ENCODE measurements at regions not wholly inside any gene's neighbourhood (a gene's known extent, or its start where the extent isn't known, plus 50 kb on each side); places are given as distances from the start of the nearest gene placed in this dataset.
A peak's percentile ranks its signal among the peaks of the same experiment; 100 is the strongest.

DNA sequence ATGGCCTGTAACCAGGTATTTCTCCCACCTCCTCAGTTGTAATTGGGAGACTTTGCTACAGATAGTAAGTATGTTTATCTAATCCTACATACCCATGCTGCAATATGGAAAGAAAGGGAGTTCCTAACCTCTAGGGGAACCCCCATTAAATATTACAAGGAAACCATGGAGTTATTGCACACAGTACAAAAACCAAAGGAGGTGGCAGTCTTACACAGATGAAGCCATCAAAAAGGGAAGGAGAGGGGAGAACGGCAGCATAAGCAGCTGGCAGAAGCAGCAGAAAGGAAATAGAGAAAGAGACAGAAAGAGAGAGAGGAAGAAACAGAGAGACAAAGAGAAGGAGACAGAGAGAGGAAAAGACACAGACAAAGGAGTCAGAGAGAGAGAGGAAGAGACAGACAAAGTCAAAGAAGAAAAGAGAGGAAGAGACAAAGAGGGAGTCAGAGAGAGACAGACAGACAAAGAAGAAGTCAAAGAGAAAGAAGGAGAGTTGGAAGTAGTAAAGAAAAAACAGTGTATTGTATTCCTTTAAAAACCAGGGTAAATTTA, 142.9 kb downstream of the FASLG start:
- no peak for DNase-seq (ENCODE audit: low spot score)

DNA sequence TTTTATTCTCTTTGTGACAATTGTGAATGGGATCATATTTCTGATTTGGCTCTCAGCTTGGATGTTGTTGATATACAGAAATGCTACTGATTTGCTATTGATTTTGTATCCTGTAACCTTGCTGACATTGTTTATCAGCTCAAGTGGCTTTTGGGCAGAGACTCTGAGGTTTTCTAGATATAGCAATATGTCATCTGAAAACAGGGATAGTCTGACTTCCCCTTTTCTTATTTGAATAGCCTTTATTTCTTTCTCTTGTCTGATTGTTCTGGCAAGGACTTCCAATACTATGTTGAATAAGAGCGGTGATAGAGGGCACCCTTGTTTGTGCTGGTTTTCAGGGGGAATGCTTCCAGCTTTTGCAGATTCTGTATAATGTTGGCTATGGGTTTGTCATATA, 150.8 kb downstream of the FASLG start:
- no peak for DNase-seq (ENCODE audit: low spot score)

DNA sequence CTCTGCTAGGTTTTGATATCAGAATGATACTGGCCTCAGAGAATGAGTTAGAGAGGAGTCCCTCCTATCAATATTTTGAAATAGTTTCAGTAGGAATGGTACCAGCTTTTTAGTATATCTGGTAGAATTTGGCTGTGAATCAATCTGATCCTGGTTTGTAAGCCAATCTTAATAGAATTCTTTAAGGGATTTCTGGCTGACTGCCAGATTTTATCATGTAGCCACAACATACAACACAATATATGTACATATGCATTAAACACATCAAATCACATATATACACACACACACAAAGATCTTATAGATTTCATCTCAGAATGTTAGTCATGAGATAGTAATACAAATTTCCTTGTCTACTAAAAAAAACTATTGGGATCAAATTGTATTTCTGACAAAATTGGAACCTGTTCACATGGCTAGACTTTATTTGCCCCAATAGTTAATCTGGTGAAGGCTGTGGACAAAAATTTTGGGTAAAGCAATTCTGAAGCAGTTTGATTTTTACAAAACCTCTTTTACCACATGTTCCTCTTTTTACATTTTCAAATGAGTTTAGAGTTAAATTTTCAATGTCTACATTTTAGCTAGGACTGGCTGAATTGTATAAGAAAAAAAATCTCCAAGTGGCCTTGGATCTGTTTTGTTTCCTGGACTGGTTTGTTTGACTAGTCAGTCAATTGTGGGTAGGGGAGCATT, 151.7 kb downstream of the FASLG start:
- DNase-seq (ENCODE audit: low spot score) = no peak

DNA sequence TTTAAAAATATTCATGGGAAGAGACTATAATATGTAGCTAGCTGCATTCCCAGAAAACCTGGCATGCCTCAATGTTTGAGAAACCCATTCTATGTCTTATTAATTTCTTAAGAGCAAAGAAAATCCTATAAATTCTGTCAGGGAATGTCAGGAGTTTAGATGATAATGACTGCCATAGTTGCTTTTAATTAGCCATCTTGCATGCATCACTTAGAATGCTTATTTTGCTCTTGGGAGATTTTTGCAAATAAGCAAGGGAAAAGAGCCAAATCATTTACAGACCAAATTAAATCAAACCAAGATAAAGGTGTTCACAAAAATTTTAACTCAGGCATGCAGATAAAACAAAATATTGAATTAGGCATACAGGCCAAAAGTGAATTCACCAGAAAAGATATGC, 152.8 kb downstream of the FASLG start:
- no peak for DNase-seq (ENCODE audit: low spot score)

DNA sequence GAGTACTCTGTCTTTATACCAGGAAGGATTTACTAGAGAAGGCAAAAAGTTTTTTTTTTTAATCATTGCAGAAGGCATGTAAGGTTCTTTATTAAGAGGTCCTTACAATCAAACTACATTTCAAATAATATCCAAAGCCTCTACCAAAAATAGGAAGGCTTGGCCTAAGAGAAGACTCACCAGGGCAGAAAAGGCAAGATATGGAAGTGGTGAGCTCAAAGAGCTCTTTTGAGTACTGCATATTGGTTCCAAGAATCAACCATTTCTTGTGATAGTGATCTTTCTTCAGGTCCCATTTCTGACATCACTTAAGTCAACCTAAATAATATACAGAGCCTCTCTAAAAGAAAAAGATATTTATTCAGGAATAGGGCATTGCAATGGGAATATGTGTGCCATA, 153.2 kb downstream of the FASLG start:
- DNase-seq (ENCODE audit: low spot score) = no peak

DNA sequence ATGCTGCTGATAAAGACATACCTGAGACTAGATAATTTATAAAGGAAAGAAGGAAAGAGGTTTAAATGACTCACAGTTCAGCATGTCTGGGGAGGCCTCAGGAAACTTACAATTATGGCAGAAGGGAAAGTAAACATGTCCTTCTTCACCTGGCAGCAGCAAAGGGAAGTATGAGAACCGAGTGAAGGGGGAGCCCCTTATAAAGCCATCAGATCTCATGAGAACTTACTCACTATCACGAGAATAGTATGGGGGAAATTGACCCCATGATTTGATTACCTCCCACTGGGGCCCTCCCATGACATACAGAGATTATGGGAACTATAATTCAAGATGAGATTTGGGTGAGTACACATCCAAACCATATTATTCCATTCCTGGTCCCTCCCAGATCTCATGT, 154.4 kb downstream of the FASLG start:
- no peak for DNase-seq (ENCODE audit: low spot score)

DNA sequence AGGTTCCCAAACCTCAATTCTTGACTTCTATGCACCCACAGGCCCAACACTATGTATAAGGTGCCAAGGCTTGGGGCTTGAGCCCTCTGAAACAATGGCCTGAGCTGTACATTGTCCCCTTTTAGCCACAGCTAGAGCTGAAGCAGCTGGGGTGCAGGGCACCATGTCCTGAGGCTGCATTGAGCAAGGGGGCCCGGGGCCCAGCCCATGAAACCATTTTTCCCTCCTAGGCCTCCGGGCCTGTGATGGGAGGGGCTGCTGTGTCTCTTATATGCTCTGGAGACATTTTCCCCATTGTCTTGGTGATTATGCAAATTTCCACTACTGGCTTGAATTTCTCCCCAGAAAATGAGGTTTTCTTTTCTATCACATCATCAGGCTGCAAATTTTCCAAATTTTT, 155.5 kb downstream of the FASLG start:
- no peak for DNase-seq (ENCODE audit: low spot score)

DNA sequence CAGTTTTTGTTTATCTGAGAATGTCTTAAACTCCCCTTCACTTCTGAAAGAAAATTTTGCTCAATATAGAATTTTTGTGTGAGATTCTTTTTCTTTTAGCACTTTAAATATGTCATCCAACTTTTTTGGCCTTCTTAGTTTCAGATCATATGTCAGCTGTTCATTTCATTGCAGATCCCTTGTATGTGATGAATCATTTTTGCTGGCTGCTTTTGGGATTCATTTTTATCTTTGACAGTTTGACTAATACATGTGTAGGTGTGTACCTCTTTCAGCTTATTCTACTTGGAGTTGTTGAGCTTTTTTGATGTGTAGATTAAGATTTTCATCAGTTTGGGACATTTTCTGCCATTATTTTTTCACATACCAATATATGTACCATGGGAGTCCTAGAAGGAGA, 156.8 kb downstream of the FASLG start:
- DNase-seq (ENCODE audit: low spot score) = no peak

DNA sequence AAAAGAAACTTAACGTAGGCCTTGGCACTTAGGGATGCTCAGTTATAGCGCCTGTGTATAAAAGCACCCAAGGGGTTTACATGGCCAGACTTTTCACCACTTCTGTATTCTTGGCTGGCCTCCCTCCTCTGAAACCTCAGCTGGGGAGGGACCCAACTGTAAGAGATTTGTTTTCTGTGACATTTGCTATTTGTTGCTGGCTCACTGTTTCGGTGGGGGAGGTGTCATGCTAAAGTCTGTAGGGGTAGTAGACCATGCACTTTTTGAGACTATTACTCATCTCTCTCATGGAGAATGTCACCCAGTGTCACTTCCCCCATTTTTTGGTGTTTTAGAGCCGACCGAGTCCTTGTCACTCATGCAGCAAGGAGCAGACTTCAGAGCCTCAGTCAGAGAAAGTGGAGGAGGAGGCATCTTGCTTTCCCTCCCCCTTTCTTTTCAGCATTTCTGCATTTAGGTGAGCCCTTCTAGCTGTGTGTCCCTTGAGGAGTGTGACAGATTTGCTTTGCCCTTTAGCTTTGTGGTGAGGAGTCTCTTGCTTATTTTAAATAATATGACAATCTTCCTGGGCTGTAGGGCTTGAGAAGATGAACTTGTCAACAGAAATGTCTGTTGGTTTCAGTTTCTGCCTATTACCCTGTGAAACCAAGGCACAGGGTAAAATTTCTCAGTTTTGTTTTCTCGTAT, 160.1 kb downstream of the FASLG start:
- no peak for DNase-seq (ENCODE audit: low spot score)

DNA sequence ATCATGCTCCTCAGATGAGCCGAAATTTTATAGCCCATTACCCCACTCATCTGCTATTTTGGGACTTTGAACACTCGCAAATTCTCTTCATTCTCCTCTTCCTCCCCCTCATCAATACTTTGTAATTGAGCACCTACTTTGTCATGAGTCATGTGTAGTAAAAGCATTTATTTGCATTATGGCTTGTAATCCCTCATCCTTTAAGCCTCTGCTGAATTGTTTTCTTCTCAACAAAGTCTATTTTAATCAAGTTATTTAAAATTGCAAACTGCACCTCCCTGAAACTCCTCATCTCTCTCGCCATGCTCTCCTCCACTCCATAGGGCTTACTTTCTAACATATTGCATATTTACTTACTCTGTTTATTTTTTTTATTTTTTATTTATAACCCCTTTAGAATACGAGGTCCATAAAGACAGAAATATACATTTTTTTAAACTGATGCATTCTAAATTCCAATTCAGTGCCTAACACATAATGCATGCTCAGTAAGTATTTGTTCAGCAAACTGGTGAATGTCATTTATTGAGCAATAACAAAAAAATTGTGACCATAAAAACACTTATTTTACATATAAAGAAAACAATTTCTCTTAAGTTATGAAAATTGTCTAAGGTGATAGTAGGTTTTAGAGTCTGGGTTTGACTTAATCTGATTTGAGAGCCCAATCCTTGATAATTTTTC, 161.7 kb downstream of the FASLG start:
- DNase-seq (ENCODE audit: low spot score) = no peak

DNA sequence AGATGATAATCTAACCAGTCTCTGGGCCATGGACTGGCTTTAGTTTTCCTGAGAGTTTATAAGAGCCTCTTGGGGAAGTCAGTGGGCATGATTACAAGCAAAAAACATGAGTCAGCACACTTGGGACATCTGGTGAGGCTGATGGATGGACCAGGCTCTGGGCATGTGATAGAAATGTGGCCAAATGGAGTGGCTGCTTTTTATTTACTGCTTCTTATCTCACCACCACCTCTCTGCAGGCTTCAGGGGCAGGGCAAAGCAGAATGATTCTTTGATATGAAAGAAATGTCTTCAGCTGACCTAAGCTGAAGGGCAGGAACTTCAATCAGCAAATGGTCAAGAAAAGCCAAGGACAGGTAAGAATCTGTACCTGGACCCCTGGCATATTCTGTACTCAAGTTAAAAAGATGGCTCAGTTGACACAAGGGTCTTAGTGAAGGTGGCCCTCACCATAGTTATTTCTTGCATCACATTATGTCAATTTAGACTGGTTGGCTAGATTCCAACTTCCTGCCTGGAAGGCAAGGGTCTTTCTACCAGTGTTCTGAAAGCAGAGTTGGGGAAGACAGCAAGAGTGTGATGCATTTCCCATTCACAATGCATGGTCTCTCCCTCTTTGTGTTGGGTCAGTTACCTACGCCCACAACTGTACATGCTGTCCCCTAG, 162.8 kb downstream of the FASLG start:
- no peak for DNase-seq (ENCODE audit: low spot score)

DNA sequence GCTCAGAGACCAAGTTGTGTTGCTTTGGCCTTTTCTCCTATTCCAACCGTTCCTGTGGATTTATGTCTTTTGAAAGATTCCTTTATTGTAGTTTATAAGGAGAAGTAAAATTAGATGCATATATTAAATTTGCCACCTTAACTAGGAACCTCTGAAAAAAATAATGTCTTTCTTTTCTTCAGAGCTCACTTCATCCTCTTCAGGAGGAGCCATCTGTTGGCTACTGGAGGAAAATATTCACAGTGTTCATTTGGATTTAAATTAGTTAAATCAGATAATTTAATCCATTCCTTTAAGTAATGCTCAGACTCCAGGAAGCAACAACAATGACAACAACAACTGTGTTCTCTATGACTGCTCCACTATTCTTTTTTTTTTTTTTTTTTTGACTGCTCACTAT, 164.0 kb downstream of the FASLG start:
- DNase-seq (ENCODE audit: low spot score) = no peak

DNA sequence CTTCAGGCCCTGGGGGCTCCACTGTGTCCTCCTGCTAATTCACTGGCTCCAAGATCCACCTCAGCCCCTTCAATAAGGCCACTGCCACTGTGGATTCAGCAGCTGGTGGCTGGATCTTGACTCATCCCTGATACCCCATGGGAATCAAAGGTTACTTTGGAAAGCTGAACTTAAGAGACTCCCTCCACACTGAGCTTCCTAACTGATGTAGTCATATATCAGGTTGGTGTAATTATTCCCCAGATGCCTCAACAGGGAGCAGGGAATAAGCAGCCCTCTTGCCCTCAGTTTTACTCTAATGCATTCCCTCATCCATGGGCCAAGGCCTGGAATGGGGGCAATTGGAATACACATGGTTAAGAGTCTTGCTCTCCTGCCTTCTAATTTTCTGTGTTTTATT, 164.6 kb downstream of the FASLG start:
- no peak for DNase-seq (ENCODE audit: low spot score)

DNA sequence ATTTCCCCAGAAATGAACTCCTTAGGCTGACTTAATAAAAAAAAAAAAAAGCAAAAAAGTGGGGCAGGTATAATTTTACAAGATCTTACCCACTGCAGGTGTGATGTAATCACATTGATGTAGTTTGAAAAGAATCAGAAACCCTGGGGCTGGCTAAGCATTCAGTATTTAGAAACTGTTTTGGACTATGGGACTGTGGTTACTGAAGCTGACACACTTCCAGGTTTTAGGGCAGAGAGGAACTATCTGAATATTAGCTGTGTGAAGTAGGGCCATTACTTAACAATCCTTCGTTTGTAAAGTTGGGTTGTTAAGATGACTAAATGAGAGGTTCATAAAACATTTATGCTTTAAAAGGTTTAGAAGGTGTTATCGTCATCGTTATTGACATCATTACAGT, 165.3 kb downstream of the FASLG start:
- DNase-seq (ENCODE audit: low spot score) = no peak

DNA sequence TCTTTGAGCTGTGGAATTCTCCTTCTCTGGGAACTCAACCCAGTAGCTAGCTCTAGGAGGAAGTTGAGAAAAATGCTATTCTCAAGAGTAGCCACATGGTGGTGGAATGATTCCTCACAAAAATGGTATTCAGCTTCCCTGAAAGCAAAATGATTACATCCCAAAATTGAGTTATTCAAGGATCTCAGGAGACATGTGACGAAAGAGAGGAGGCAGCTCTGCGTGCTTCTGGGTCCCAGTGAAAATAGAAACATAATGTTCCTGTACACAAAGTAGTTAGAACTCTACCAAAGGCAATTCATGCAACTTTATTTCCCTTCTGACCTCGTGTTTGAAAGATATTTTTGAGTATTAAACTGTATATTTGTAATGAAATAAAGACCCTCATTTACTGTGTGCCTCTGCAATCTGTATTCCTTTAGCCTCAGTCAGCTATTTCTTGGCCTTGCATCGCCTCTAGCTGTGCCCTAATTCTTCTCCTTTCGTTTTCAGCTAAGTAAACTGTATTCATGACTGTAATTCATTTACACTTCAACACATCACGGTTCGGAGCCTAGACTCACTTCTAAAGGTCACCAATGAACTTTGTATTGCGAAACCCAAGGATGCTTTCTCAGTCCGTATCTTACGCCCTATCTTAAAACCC, 167.3 kb downstream of the FASLG start:
- peak; percentile 9 for DNase-seq (ENCODE audit: low spot score)

DNA sequence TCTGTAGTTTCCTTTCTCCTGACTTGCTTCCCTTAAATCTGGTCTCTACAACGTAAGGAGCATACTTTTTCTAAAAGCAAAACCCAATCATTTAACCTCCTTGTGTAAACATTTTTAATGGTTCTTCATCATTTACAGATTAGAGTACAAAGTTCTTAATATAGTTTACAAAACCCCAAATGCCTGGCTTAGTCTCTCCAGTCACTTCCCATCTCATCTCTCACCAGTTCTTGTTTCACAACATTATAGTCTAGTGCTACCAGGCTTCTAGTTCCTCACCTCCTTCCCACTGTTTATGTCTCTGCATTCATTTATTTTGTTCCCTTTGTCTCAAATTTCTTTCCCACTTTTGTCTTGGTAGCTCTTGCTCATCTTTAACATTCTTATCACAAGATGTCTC, 168.4 kb downstream of the FASLG start:
- no peak for DNase-seq (ENCODE audit: low spot score)

DNA sequence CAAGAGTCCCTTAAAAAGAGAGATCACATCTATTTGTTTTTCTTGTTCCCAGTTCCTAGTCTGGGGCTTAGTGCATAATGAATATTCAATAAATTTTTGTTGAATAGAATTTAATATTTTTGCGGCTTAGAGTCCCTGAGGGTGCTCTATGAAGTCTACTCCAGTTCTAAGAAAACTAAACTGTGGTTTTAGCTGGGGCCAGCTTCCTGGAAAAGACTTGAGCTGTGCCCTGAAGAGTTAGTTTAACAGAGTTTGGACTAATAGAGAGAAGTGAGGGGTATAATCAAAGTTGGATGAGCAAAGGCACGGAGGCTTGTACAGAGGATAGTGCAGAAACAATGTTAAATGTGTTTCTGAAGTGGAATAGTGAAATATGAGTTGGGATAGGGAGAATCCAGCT, 168.9 kb downstream of the FASLG start:
- no peak for DNase-seq (ENCODE audit: low spot score)

DNA sequence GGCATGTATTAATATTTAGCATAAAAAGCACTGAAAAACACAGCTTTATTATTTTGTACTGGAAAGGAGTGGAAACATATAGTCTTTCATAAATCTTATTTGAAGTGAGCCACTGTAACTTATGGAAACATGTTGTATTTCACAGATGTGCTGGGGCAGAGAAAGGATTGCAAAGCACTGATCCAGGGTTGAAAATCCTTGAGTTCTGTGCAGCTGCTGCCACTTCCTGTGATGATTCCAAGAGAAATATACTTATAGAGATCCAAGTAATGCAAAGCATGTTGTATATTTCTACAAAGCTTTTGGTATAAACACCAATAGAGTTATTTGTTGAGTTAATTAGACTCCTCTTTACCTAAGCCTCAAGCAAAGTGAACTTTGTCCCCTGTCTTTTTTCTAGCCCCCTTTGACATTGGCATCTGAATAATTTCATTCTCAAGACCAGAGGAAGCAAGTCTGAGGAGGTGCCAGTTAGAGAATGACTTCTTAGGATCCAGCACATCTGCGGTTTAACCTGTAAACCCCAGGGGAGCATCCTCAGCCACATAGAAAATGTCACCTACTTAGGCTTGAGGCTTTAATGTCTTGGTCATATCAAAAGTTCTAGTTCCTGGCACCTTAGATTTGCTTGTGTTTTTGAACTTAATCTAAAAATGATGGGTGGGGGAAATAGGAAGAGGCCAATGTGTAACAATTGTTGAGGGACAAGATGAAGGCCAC, 173.3 kb downstream of the FASLG start:
- no peak for DNase-seq (ENCODE audit: low spot score)

DNA sequence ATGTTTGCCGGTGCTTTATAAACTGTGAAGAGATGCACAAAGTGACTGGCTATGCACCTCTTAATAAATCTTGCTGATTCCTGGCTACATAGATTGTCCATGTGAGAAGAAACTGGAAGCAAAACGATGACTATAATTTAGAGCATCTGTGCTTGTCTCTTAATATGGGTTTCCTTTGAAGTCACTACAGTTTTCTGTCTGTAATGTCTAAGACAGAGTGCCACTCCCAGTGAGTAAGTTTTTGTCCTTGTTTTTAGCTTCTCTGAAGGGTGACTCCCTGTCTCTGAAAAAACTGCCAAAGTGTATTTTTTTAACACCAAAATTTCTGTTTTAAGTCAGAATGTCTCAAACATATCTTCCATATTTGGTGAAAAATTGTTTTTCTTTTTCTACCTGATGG, 175.1 kb downstream of the FASLG start:
- DNase-seq (ENCODE audit: low spot score) = no peak

DNA sequence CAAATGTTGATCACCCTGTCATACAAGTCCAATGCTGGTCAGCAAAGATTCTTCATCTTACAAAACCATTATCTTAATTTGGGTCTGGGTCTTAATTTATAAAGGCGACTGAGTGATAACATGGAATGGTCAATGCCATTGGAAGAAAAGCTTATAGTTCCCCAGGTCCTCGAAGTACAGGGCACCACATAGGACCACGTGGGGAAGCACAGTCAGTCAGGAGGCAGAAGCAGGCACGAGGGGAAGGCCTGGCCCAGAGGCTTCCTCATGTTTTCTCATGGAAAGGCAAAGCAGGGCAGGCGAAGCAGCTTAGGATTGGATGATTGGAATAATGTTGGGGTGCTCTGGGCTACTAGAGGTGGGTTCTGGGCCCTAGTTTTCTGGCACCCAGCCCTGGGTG, 175.7 kb downstream of the FASLG start:
- DNase-seq (ENCODE audit: low spot score) = no peak

DNA sequence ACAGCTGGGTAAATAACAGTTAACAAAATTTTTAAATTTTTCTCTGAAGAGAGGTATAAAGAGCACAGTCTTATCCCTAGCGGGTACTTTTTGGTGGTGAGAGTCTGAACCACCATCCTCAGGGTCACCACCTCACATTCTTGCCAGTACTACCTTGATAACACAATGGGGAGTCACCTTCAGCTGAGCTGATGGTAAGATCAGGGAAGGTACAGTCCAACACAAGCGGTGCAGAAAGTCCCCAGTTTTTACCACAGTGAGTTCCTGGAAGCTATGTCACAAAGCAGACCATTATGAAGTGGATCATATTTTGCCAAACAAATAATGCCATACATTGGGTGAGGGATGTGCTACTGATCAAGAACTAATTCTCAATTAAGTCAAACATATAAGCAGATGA, 176.9 kb downstream of the FASLG start:
- DNase-seq (ENCODE audit: low spot score) = no peak

All from HuH-7.5 (cell line).